IMR-90 (cell line): ENCODE measurements at regions not wholly inside any gene's neighbourhood (a gene's known extent, or its start where the extent isn't known, plus 50 kb on each side); places are given as distances from the start of the nearest gene placed in this dataset.

Source experiments
- ATAC-seq: fragments of 200-7000 bp; cut with Tn5 transposase; 2 replicates; pipeline ENCODE4 v1.9.1; 2020; ENCODE audit warnings: low read depth, mild to moderate bottlenecking, moderate library complexity
- BruUV-seq: library from RNA; stranded (reverse); fragments of 400-500 nt; replicated peaks from 2 replicates; lab custom pipeline; 2021; lab: Mats Ljungman, UMichigan
- CTCF ChIA-PET: fragments of 300-600 bp; formaldehyde crosslinking; extraction: SDS; loops from one replicate; lab custom pipeline; 2021; ENCODE audit warnings: antibody characterized with exemption; lab: Yijun Ruan, JAX
- POLR2A ChIA-PET: fragments of 300-600 bp; sonication (Branson Sonifier 250); formaldehyde crosslinking; loops from one replicate; lab custom pipeline; 2022; ENCODE audit warnings: antibody characterized with exemption; ENCODE audit not compliant: unreplicated experiment; lab: Charles Lee
- DNase-seq: peaks from one replicate; pipeline ENCODE4 v3.0.0; 2013
- H2AFZ ChIP-seq: replicated peaks from 2 replicates; pipeline ENCODE3; 2013; ENCODE audit warnings: low read length, mild to moderate bottlenecking; ENCODE audit not compliant: poor library complexity
- H2AK5ac ChIP-seq: 2 replicates; pipeline ENCODE4 v1.6.1; 2013; ENCODE audit warnings: low read depth, low read length, inconsistent platforms
- H2AK9ac ChIP-seq: replicated peaks from 2 replicates; pipeline ENCODE3; 2013; ENCODE audit warnings: mild to moderate bottlenecking, low read depth, low read length, moderate library complexity; ENCODE audit not compliant: poor library complexity
- H2BK120ac ChIP-seq: 2 replicates; pipeline ENCODE4 v1.6.1; 2013; ENCODE audit warnings: low read depth, low read length, inconsistent platforms
- H2BK15ac ChIP-seq: 3 replicates; pipeline ENCODE4 v1.6.1; 2013; ENCODE audit warnings: low read depth, low read length, inconsistent platforms
- H2BK20ac ChIP-seq: 2 replicates; pipeline ENCODE4 v1.6.1; 2013; ENCODE audit warnings: low read depth, mild to moderate bottlenecking, inconsistent platforms, low read length, moderate library complexity
- H2BK5ac ChIP-seq: 2 replicates; pipeline ENCODE4 v1.6.1; 2013; ENCODE audit warnings: mild to moderate bottlenecking, low read depth, low read length, inconsistent platforms; ENCODE audit not compliant: poor library complexity, severe bottlenecking
- H3K14ac ChIP-seq: replicated peaks from 2 replicates; pipeline ENCODE4 v1.6.1; 2013; ENCODE audit warnings: low read depth, low read length, inconsistent platforms
- H3K18ac ChIP-seq: 2 replicates; pipeline ENCODE4 v1.6.1; 2013; ENCODE audit warnings: low read depth, low read length, control low read depth
- H3K23ac ChIP-seq: 2 replicates; pipeline ENCODE4 v1.6.1; 2013; ENCODE audit warnings: low read depth, low read length, inconsistent platforms
- H3K27ac ChIP-seq: 2 replicates; pipeline ENCODE4 v1.5.1; 2013; ENCODE audit warnings: mild to moderate bottlenecking, control low read depth, low read length; ENCODE audit not compliant: insufficient read depth
- H3K27me3 ChIP-seq: 2 replicates; pipeline ENCODE4 v1.6.1; 2013; ENCODE audit warnings: low read length; ENCODE audit not compliant: control insufficient read depth, insufficient read depth
- H3K36me3 ChIP-seq: 2 replicates; pipeline ENCODE4 v1.6.1; 2013; ENCODE audit warnings: low read length, mixed read lengths; ENCODE audit not compliant: control insufficient read depth, insufficient read depth
- H3K4ac ChIP-seq: 2 replicates; pipeline ENCODE4 v1.6.1; 2013; ENCODE audit warnings: low read depth, low read length, inconsistent platforms
- H3K4me1 ChIP-seq: 2 replicates; pipeline ENCODE4 v1.6.1; 2013; ENCODE audit warnings: low read length, mixed read lengths; ENCODE audit not compliant: control insufficient read depth, insufficient read depth
- H3K4me2 ChIP-seq: 2 replicates; pipeline ENCODE4 v1.6.1; 2013; ENCODE audit warnings: low read depth, mild to moderate bottlenecking, control low read depth, low read length, moderate library complexity
- H3K4me3 ChIP-seq: 2 replicates; pipeline ENCODE4 v1.5.1; 2013; ENCODE audit warnings: low read depth, mild to moderate bottlenecking, control low read depth, low read length, moderate library complexity; ENCODE audit not compliant: insufficient read depth
- H3K56ac ChIP-seq: 2 replicates; pipeline ENCODE4 v1.6.1; 2013; ENCODE audit warnings: low read length, inconsistent platforms; ENCODE audit not compliant: insufficient read depth; ENCODE audit errors: extremely low read depth
- H3K79me1 ChIP-seq, 2 experiments: 2 replicates each; pipeline ENCODE4 v1.6.1; 2013; ENCODE audit warnings: low read length in 2 of 2, inconsistent platforms in 1 of 2, low read depth in 1 of 2
- H3K9ac ChIP-seq: 2 replicates; pipeline ENCODE4 v1.6.1; 2013; ENCODE audit warnings: low read depth, low read length, control low read depth
- H3K9me1 ChIP-seq: 2 replicates; pipeline ENCODE4 v1.6.1; 2013; ENCODE audit warnings: low read length, inconsistent platforms; ENCODE audit not compliant: insufficient read depth
- H3K9me3 ChIP-seq: 2 replicates; pipeline ENCODE4 v1.6.1; 2013; ENCODE audit warnings: low read length; ENCODE audit not compliant: control insufficient read depth, insufficient read depth
- H4K20me1 ChIP-seq: 2 replicates; pipeline ENCODE4 v1.6.1; 2013; ENCODE audit warnings: low read length, inconsistent platforms; ENCODE audit not compliant: insufficient read depth
- H4K5ac ChIP-seq: 2 replicates; pipeline ENCODE4 v1.6.1; 2013; ENCODE audit warnings: mild to moderate bottlenecking, low read depth, low read length, control low read depth
- H4K8ac ChIP-seq, 2 experiments: 2 replicates each; pipeline ENCODE4 v1.6.1; 2013; ENCODE audit warnings: low read depth in 2 of 2, low read length in 2 of 2, control low read depth in 1 of 2, inconsistent platforms in 1 of 2
- H4K91ac ChIP-seq: 2 replicates; pipeline ENCODE4 v1.6.1; 2013; ENCODE audit warnings: low read depth, low read length, inconsistent platforms; ENCODE audit not compliant: insufficient read depth
- CTCF ChIP-seq: conservative IDR thresholded peaks from 2 replicates; pipeline ENCODE4 v1.5.1; 2012; ENCODE audit warnings: mild to moderate bottlenecking, low read depth, low read length, improper control_type of control experiment
- RCOR1 ChIP-seq: IDR thresholded peaks from 2 replicates; pipeline ENCODE4 v1.6.1; 2012; ENCODE audit warnings: mild to moderate bottlenecking, low read length, improper control_type of control experiment; ENCODE audit not compliant: insufficient replicate concordance
- WGBS, 2 experiments: methylation state at CpG; one replicate each; pipeline versions ENCODE4 v1.1.5 to v1.1.7; 2013; ENCODE audit warnings: missing lambda C conversion rate in 2 of 2; ENCODE audit not compliant: insufficient read length in 1 of 2; ENCODE audit errors: extremely low coverage in 2 of 2; 5-methylcytosine and 5-hydroxymethylcytosine counted together
- dilution Hi-C: fragments of 300-500 bp; cut with HindIII; formaldehyde crosslinking; loops from one replicate; pipeline ENCODE4 v1.14.3; 2018; ENCODE audit warnings: low sequenced_read_pairs; ENCODE audit not compliant: unreplicated experiment
- in situ Hi-C: fragments of 300-500 bp; cut with MboI; formaldehyde crosslinking; loops from 3 replicates; pipeline ENCODE4 v1.14.3; 2019; ENCODE audit warnings: low sequenced_read_pairs, inconsistent platforms, mixed read lengths
- intact Hi-C: fragments of 100-400 bp; cut with micrococcal nuclease; formaldehyde crosslinking; loops from 2 replicates; pipeline ENCODE4 v1.10.0; 2022

DNA sequence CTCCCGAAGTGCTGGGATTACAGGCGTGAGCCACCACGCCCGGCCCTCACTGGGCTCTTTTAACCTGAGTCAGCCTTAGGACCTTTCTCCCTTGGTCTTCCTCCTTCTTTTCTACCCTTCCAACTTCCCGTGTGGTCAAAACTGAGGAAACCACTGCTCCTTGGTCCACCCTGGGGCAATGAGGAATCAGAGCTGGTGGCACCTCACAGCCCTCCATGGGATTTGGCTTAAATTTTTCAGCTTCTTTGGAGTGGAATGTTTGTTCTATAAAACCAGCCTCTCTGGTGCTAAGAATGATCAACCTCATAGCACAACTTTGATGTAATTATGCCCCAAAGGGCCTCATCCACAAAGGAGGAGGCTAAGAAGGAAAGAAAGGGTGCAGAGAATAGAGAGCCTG lies 76.6 kb upstream of the CFAP20DC start:
- H2AFZ ChIP-seq: peak overlapping the region; percentile 68
- H2BK15ac ChIP-seq: no peak overlapping the region
- BruUV-seq: no TSS peak
- H3K4me1 ChIP-seq: peaks cover 12% of the 10 kb centered on the region
- H3K36me3 ChIP-seq: no peaks in the 10 kb centered on the region
- intact Hi-C loops (no loop called here), dilution Hi-C loops (no loop called here), in situ Hi-C loops (no loop called here)
- no peaks in the 10 kb centered on the region for H3K27me3 ChIP-seq
- no peak overlapping the region for H3K56ac ChIP-seq
- CTCF ChIA-PET: interaction anchor here (0.7 kb wide), 1 partner anchor 97 kb away, joined by 3 read pairs; no protein-coding TSS in a partner anchor
- no peak overlapping the region for H3K4me3 ChIP-seq
- no peak overlapping the region for H3K27ac ChIP-seq
- no peak overlapping the region for H3K4ac ChIP-seq
- no peak overlapping the region for H3K23ac ChIP-seq
- H2AK5ac ChIP-seq: no peak overlapping the region
- H3K9ac ChIP-seq: no peak overlapping the region
- H2BK20ac ChIP-seq: 0 out of 2 replicates have a peak overlapping the region, but pooled peaks have one; percentile 72
- H2BK120ac ChIP-seq: no peak overlapping the region
- WGBS, 2 experiments: 92% methylated on average over 2 of the region's 5 CpGs; no CpG with 5 or more reads in 1 of the 2 experiments
- TF ChIP-seq CTCF (no peak), RCOR1 (no peak)
- H4K91ac ChIP-seq: peak overlapping the region; percentile 65
- H4K5ac ChIP-seq: peak overlapping the region; percentile 63; the same call in 1 of the 2 replicates
- H3K4me2 ChIP-seq: no peak overlapping the region
- H2AK9ac ChIP-seq: no peak overlapping the region
- H4K8ac ChIP-seq: no peak overlapping the region
- POLR2A ChIA-PET: no interaction called here
- no peaks in the 10 kb centered on the region for H3K79me1 ChIP-seq
- H4K20me1 ChIP-seq: no peaks in the 10 kb centered on the region
- no peaks in the 10 kb centered on the region for H3K9me3 ChIP-seq
- H3K18ac ChIP-seq: peak overlapping the region; percentile 68
- H2BK5ac ChIP-seq: no peak overlapping the region
- no peaks in the 10 kb centered on the region for H3K9me1 ChIP-seq
- no peak for ATAC-seq
- DNase-seq: no peak
- H3K14ac ChIP-seq: no peak overlapping the region
